ENCODE measurements at regions not wholly inside any gene's neighbourhood (a gene's known extent, or its start where the extent isn't known, plus 50 kb on each side); places are given as distances from the start of the nearest gene placed in this dataset.
"Not testable (repeated sequence)": the region's sequence is repeated elsewhere in the genome, so short reads cannot be mapped to it uniquely, and the experiment has no call there.

- not testable (repeated sequence) for H3K27ac Mint-ChIP-seq (ENCODE audit: unreplicated experiment); H3K4me3 Mint-ChIP-seq (ENCODE audit: unreplicated experiment); H3K36me3 Mint-ChIP-seq (ENCODE audit: low read depth); H3K27me3 Mint-ChIP-seq (ENCODE audit: low read depth); DNase-seq (ENCODE audit: low spot score); H3K4me1 Mint-ChIP-seq (ENCODE audit: low read depth)
- TF ChIP-seq, protein P1, sequence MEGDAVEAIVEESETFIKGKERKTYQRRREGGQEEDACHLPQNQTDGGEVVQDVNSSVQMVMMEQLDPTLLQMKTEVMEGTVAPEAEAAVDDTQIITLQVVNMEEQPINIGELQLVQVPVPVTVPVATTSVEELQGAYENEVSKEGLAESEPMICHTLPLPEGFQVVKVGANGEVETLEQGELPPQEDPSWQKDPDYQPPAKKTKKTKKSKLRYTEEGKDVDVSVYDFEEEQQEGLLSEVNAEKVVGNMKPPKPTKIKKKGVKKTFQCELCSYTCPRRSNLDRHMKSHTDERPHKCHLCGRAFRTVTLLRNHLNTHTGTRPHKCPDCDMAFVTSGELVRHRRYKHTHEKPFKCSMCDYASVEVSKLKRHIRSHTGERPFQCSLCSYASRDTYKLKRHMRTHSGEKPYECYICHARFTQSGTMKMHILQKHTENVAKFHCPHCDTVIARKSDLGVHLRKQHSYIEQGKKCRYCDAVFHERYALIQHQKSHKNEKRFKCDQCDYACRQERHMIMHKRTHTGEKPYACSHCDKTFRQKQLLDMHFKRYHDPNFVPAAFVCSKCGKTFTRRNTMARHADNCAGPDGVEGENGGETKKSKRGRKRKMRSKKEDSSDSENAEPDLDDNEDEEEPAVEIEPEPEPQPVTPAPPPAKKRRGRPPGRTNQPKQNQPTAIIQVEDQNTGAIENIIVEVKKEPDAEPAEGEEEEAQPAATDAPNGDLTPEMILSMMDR (IDR thresholded peaks at IDR 0.05) = peak; percentile 21
- H3K9me3 Mint-ChIP-seq (ENCODE audit: low read depth) = peaks cover 11% of the 10 kb centered on the region
Observed at GRCh38 chr10:36000754-36001153, 358.7 kb upstream of the FZD8 start.

DNA sequence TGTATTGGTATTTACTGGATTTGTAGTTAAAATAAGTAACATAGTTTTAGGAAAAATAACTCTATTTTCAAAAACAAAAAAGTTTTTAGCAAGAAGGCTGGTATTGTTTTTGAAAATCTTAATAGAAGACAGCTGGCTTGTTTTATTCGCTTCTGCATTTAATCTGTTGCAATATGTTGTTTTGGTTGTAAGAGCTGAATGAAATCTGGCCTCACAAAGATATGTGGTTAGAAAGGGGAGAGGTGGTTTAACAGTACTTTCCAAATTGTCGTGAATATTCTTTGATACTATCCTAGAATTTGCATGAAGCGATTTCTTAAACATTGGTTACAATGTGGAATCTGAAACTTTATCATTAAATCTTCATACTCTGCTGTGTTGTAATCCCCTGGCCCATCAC, 355.9 kb upstream of the FZD8 start:
- Mint-ChIP-seq H3K27me3 (ENCODE audit: low read depth) (no peaks in the 10 kb centered on the region), H3K27ac (ENCODE audit: unreplicated experiment) (no peak overlapping the region), H3K4me3 (ENCODE audit: unreplicated experiment) (no peak overlapping the region), H3K4me1 (ENCODE audit: low read depth) (no peaks in the 10 kb centered on the region), H3K36me3 (ENCODE audit: low read depth) (peaks cover 4% of the 10 kb centered on the region), H3K9me3 (ENCODE audit: low read depth) (peaks cover 11% of the 10 kb centered on the region)
- TF ChIP-seq, protein P1 (IDR thresholded peaks at IDR 0.05) = no peak
- no peak for DNase-seq (ENCODE audit: low spot score)

GRCh38 chr10:35995485-35995884, 353.4 kb upstream of the FZD8 start:
- no peak for DNase-seq (ENCODE audit: low spot score)
- no peaks in the 10 kb centered on the region for H3K4me1 Mint-ChIP-seq (ENCODE audit: low read depth)
- H3K9me3 Mint-ChIP-seq (ENCODE audit: low read depth) = no peaks in the 10 kb centered on the region
- H3K4me3 Mint-ChIP-seq (ENCODE audit: unreplicated experiment) = no peak overlapping the region
- H3K27ac Mint-ChIP-seq (ENCODE audit: unreplicated experiment) = no peak overlapping the region
- no peaks in the 10 kb centered on the region for H3K27me3 Mint-ChIP-seq (ENCODE audit: low read depth)
- no peaks in the 10 kb centered on the region for H3K36me3 Mint-ChIP-seq (ENCODE audit: low read depth)
- TF ChIP-seq, protein P1 (IDR thresholded peaks at IDR 0.05) = no peak

- Mint-ChIP-seq H3K27me3 (ENCODE audit: low read depth) (no peaks in the 10 kb centered on the region), H3K27ac (ENCODE audit: unreplicated experiment) (no peak overlapping the region), H3K36me3 (ENCODE audit: low read depth) (no peaks in the 10 kb centered on the region), H3K9me3 (ENCODE audit: low read depth) (no peaks in the 10 kb centered on the region), H3K4me1 (ENCODE audit: low read depth) (no peaks in the 10 kb centered on the region), H3K4me3 (ENCODE audit: unreplicated experiment) (no peak overlapping the region)
- no peak for DNase-seq (ENCODE audit: low spot score)
- TF ChIP-seq, protein P1 (IDR thresholded peaks at IDR 0.05) = no peak
Observed at GRCh38 chr10:35993591-35994515, 351.8 kb upstream of the FZD8 start.

DNA sequence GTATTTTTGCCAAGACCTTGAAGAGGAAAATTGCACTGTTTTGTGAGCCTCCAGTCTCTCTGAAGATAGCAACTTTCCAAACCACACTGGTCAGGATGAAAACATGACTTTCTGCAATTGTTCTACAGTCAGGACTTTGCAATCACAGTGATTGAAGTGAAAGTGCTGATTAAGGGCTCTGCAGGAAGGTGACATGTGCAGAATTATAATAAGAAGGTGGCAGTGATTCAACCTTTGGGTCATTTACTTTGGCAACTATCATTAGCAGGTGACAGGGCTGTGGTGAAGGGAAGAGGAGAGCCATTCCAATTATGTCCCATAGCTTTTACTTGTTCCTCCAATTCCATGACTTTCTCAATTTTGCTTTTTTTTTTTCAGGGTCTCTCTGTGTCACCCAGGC, 350.0 kb upstream of the FZD8 start:
- H3K36me3 Mint-ChIP-seq (ENCODE audit: low read depth) = no peaks in the 10 kb centered on the region
- H3K9me3 Mint-ChIP-seq (ENCODE audit: low read depth) = no peaks in the 10 kb centered on the region
- DNase-seq (ENCODE audit: low spot score) = no peak
- H3K27me3 Mint-ChIP-seq (ENCODE audit: low read depth) = no peaks in the 10 kb centered on the region
- TF ChIP-seq, protein P1 (IDR thresholded peaks at IDR 0.05) = no peak
- H3K4me3 Mint-ChIP-seq (ENCODE audit: unreplicated experiment) = no peak overlapping the region
- peaks cover 8% of the 10 kb centered on the region for H3K4me1 Mint-ChIP-seq (ENCODE audit: low read depth)
- H3K27ac Mint-ChIP-seq (ENCODE audit: unreplicated experiment) = no peak overlapping the region

Measured in chondrocyte (in vitro differentiated cells).